GM12878 (cell line): ENCODE measurements at regions not wholly inside any gene's neighbourhood (a gene's known extent, or its start where the extent isn't known, plus 50 kb on each side); places are given as distances from the start of the nearest gene placed in this dataset.

Experiments used
- ATAC-seq: fragments of 200-7000 bp; cut with Tn5 transposase; 3 replicates; pipeline ENCODE4 v1.9.1; 2020; ENCODE audit warnings: mild to moderate bottlenecking, moderate library complexity
- BruUV-seq: library from RNA; stranded (reverse); fragments of 400-500 nt; replicated peaks from 2 replicates; lab custom pipeline; 2021; lab: Mats Ljungman, UMichigan
- CTCF ChIA-PET: fragments of 300-600 bp; sonication (Branson Sonifier 250); formaldehyde crosslinking; extraction: SDS; loops from one replicate; lab custom pipeline; 2021; ENCODE audit warnings: inconsistent platforms; lab: Yijun Ruan, JAX
- POLR2A ChIA-PET: fragments of 350-600 bp; formaldehyde crosslinking; extraction: SDS; loops from one replicate; lab custom pipeline; 2021; ENCODE audit warnings: inconsistent platforms; lab: Charles Lee
- RAD21 ChIA-PET: fragments of 300-600 bp; sonication (Branson Sonifier 250); formaldehyde crosslinking; loops from one replicate; lab custom pipeline; 2023; ENCODE audit warnings: antibody characterized with exemption; ENCODE audit not compliant: unreplicated experiment; lab: Charles Lee
- SMC1A ChIA-PET: fragments of 300-600 bp; sonication (Branson Sonifier 250); formaldehyde crosslinking; loops from one replicate; lab custom pipeline; 2023; ENCODE audit not compliant: unreplicated experiment, uncharacterized antibody; lab: Charles Lee
- DNase-seq: peaks from one replicate; pipeline ENCODE4 v3.0.0-alpha.2; 2011; ENCODE audit warnings: low read depth, low spot score
- FAIRE-seq: peaks from 3 replicates; lab custom pipeline; 2011; peaks lifted over from hg19 to GRCh38; lab: Jason Lieb, UNC
- H2AFZ ChIP-seq: 2 replicates; pipeline ENCODE4 v1.6.0; 2011; ENCODE audit warnings: low read depth, low read length, control low read depth; ENCODE audit not compliant: control insufficient read depth
- H3K27ac ChIP-seq: 2 replicates; pipeline ENCODE4 v1.5.1; 2011; ENCODE audit warnings: control low read depth; ENCODE audit not compliant: control insufficient read depth, insufficient read depth
- H3K27me3 ChIP-seq, 2 experiments: replicated peaks in 1 of 2; 2 replicates each; pipeline versions ENCODE4 v1.6.0 to v1.6.1; 2011; ENCODE audit warnings: low read length in 1 of 2; ENCODE audit not compliant: control insufficient read depth in 2 of 2, insufficient read depth in 2 of 2
- H3K36me3 ChIP-seq, 2 experiments: 2 replicates each; pipeline ENCODE4 v1.5.1; 2011; ENCODE audit warnings: low read length in 1 of 2; ENCODE audit not compliant: control insufficient read depth in 2 of 2, insufficient read depth in 2 of 2
- H3K4me1 ChIP-seq: 2 replicates; pipeline ENCODE4 v1.6.1; 2011; ENCODE audit warnings: mild to moderate bottlenecking, low read length, moderate library complexity, mixed read lengths; ENCODE audit not compliant: control insufficient read depth, insufficient read depth
- H3K4me2 ChIP-seq: 2 replicates; pipeline ENCODE4 v1.6.0; 2011; ENCODE audit warnings: control low read depth; ENCODE audit not compliant: control insufficient read depth, insufficient read depth
- H3K4me3 ChIP-seq: fragments of 200-600 bp; sonication (generic); 2 replicates; pipeline ENCODE4 v1.5.1; 2016
- H3K79me2 ChIP-seq: 2 replicates; pipeline ENCODE4 v1.6.0; 2011; ENCODE audit warnings: low read length; ENCODE audit not compliant: control insufficient read depth, insufficient read depth
- H3K9ac ChIP-seq: 2 replicates; pipeline ENCODE4 v1.8.0; 2011; ENCODE audit warnings: low read length, control low read depth, mixed read lengths; ENCODE audit not compliant: control insufficient read depth, insufficient read depth
- H3K9me3 ChIP-seq: replicated peaks from 3 replicates; pipeline ENCODE4 v1.5.1; 2011; ENCODE audit warnings: mild to moderate bottlenecking, low read length; ENCODE audit not compliant: control insufficient read depth, insufficient read depth
- H4K20me1 ChIP-seq: 2 replicates; pipeline ENCODE4 v1.6.0; 2011; ENCODE audit not compliant: control insufficient read depth, insufficient read depth
- ATF7 ChIP-seq: fragments of 450-650 bp; IDR thresholded peaks from 2 replicates; pipeline ENCODE4 v1.6.1; 2016; ENCODE audit warnings: low read depth, mild to moderate bottlenecking
- BRCA1 ChIP-seq: IDR thresholded peaks from 2 replicates; pipeline ENCODE4 v1.6.1; 2011; ENCODE audit warnings: low read depth, low read length, improper control_type of control experiment
- CHD2 ChIP-seq: IDR thresholded peaks from 2 replicates; pipeline ENCODE4 v1.6.1; 2011; ENCODE audit warnings: low read depth, low read length, improper control_type of control experiment, borderline replicate concordance
- CREM ChIP-seq: IDR thresholded peaks from 2 replicates; pipeline ENCODE4 v1.6.1; 2014; ENCODE audit warnings: antibody characterized with exemption, low read depth
- ETV6 ChIP-seq, 2 experiments: fragments of 450-650 bp in 1 of 2; IDR thresholded peaks in 1 of 2; conservative IDR thresholded peaks in 1 of 2; 2 replicates each; pipeline ENCODE4 v1.6.1; 2014; ENCODE audit warnings: antibody characterized with exemption in 1 of 2, borderline replicate concordance in 1 of 2, low read depth in 1 of 2, mild to moderate bottlenecking in 1 of 2, moderate library complexity in 1 of 2
- FOXM1 ChIP-seq: IDR thresholded peaks from 2 replicates; pipeline ENCODE4 v1.6.1; 2012; ENCODE audit warnings: low read depth, mild to moderate bottlenecking, inconsistent platforms, low read length, moderate library complexity
- HDGF ChIP-seq: fragments of 450-650 bp; IDR thresholded peaks from 2 replicates; pipeline ENCODE4 v1.6.1; 2016; ENCODE audit warnings: antibody characterized with exemption
- KLF5 ChIP-seq: fragments of 450-650 bp; IDR thresholded peaks from 2 replicates; pipeline ENCODE4 v1.6.1; 2014; ENCODE audit warnings: mild to moderate bottlenecking; ENCODE audit not compliant: partially characterized antibody
- MEF2A ChIP-seq: IDR thresholded peaks from 2 replicates; pipeline ENCODE4 v1.6.1; 2011; ENCODE audit warnings: low read depth, mild to moderate bottlenecking, low read length, moderate library complexity; ENCODE audit not compliant: insufficient read depth
- MTA2 ChIP-seq: fragments of 450-650 bp; IDR thresholded peaks from 2 replicates; pipeline ENCODE4 v1.6.1; 2016; ENCODE audit warnings: low read depth, mild to moderate bottlenecking, moderate library complexity
- NFYB ChIP-seq: IDR thresholded peaks from 2 replicates; pipeline ENCODE4 v1.6.1; 2011; ENCODE audit warnings: low read depth, mild to moderate bottlenecking, low read length, improper control_type of control experiment, moderate library complexity; ENCODE audit not compliant: insufficient read depth
- NR2C2 ChIP-seq: IDR thresholded peaks from 2 replicates; pipeline ENCODE4 v1.6.1; 2011; ENCODE audit warnings: borderline replicate concordance, low read depth; ENCODE audit not compliant: control insufficient read depth, insufficient read length
- POU2F2 ChIP-seq: IDR thresholded peaks from 3 replicates; pipeline ENCODE4 v1.6.1; 2011; ENCODE audit warnings: low read depth, mild to moderate bottlenecking, low read length, borderline replicate concordance
- RAD51 ChIP-seq: fragments of 450-650 bp; IDR thresholded peaks from 2 replicates; pipeline ENCODE4 v1.6.1; 2016; ENCODE audit warnings: moderate library complexity, mild to moderate bottlenecking, inconsistent platforms
- TARDBP ChIP-seq: IDR thresholded peaks from 2 replicates; pipeline ENCODE4 v1.6.1; 2016; ENCODE audit warnings: borderline replicate concordance
- TBL1XR1 ChIP-seq: IDR thresholded peaks from 2 replicates; pipeline ENCODE4 v1.6.1; 2012; ENCODE audit warnings: low read depth, low read length, improper control_type of control experiment
- WRNIP1 ChIP-seq: IDR thresholded peaks from 2 replicates; pipeline ENCODE4 v1.6.1; 2011; ENCODE audit warnings: low read depth, low read length, improper control_type of control experiment, borderline replicate concordance
- ZNF24 ChIP-seq: fragments of 450-650 bp; IDR thresholded peaks from 2 replicates; pipeline ENCODE4 v1.6.1; 2017; ENCODE audit warnings: antibody characterized with exemption, mild to moderate bottlenecking
- ZSCAN29 ChIP-seq: fragments of 450-650 bp; IDR thresholded peaks from 2 replicates; pipeline ENCODE4 v1.6.1; 2017; ENCODE audit warnings: mild to moderate bottlenecking, moderate library complexity
- ZZZ3 ChIP-seq: IDR thresholded peaks from 2 replicates; pipeline ENCODE4 v1.6.1; 2011; ENCODE audit warnings: low read depth; ENCODE audit not compliant: control insufficient read depth, insufficient read length
- WGBS: methylation state at CpG from one replicate; pipeline ENCODE4 v1.1.6; 2016; ENCODE audit warnings: low lambda C conversion rate; ENCODE audit not compliant: insufficient replicate concordance, insufficient coverage; ENCODE audit errors: missing lambda C conversion rate; 5-methylcytosine and 5-hydroxymethylcytosine counted together
- in situ Hi-C: fragments of 300-500 bp; cut with MboI; formaldehyde crosslinking; loops from 9 replicates; pipeline ENCODE4 v1.14.3; 2018; ENCODE audit warnings: mixed read lengths
- intact Hi-C: fragments of 100-400 bp; cut with micrococcal nuclease; formaldehyde crosslinking; loops from one replicate; pipeline ENCODE4 v1.14.2; 2022; ENCODE audit not compliant: unreplicated experiment
- TF ChIP-seq, protein P1 (sequence below): IDR thresholded peaks from 2 replicates; pipeline ENCODE4 v1.6.1; 2011; ENCODE audit warnings: mild to moderate bottlenecking, low read depth, low read length, moderate library complexity; ENCODE audit not compliant: insufficient replicate concordance
- TF ChIP-seq, protein P2 (sequence below): fragments of 450-650 bp; formaldehyde crosslinking; IDR thresholded peaks from 2 replicates; pipeline ENCODE4 v1.4.0; 2022; ENCODE audit warnings: mild to moderate bottlenecking, moderate library complexity

DNA sequence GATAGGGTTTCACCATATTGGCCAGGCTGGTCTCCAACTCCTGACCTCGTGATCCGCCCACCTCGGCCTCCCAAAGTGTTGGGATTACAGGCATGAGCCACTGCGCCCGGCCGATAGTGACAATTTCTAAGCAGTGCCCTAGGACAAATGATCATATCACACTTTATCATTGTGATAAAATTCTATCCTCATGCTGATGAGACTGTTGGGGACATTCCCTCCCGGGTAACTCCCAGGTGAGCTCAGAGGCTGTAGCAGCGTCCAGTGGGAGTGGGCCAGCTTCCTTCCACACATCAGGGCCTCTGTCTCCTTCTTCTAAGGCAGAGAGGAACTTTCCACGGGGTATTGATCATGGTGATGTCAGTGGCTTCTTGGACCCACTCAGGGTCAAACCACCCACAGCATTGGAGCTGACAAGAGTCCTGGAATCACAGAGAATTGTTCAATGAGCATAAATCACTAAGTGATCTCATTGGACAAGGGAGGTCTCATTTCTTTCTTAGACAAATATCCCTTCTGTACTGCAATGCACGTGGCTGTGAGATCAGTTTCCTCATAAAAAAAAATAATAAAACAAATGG lies 256.1 kb downstream of the KLF6 start (continued):
- TF ChIP-seq MTA2: no peak
- TF ChIP-seq NR2C2: no peak
- TF ChIP-seq NFYB: no peak
- no peak for TF ChIP-seq RAD51
- TF ChIP-seq TARDBP: no peak
- no peak for TF ChIP-seq HDGF
- TF ChIP-seq ZNF24: no peak
- TF ChIP-seq, protein P1, sequence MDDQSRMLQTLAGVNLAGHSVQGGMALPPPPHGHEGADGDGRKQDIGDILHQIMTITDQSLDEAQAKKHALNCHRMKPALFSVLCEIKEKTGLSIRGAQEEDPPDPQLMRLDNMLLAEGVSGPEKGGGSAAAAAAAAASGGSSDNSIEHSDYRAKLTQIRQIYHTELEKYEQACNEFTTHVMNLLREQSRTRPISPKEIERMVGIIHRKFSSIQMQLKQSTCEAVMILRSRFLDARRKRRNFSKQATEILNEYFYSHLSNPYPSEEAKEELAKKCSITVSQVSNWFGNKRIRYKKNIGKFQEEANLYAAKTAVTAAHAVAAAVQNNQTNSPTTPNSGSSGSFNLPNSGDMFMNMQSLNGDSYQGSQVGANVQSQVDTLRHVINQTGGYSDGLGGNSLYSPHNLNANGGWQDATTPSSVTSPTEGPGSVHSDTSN: no peak
- no peak for TF ChIP-seq CREM
- no peak for TF ChIP-seq CHD2

DNA sequence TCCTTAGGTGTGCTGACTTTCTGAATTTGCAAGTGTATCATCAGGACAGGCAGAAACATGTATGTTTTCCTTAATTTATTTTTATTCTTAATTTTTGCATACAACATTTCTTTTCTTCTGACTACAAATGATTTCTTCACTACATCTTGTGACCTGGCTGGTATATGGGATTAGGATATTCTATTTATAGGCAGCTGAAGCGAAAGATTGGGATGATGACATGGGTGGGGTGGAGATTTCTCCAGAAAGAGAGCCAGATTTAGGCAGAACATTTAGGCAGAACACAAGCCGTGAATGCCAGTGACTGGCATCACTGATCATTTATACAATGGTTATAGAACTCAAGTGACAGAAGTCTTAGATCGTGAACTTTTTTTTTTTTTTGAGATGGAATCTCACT lies 256.7 kb downstream of the KLF6 start:
- TF ChIP-seq ZSCAN29 (no peak), FOXM1 (no peak), ATF7 (no peak), WRNIP1 (no peak), MEF2A (no peak), BRCA1 (no peak), ETV6 (conservative IDR thresholded peaks at IDR 0.05 in 1 of 2, IDR thresholded peaks at IDR 0.05 in 1 of 2; ENCODE audit: borderline replicate concordance in 1 of 2, low read depth in 1 of 2) (no peak), TBL1XR1 (no peak), POU2F2 (no peak), KLF5 (no peak), ZZZ3 (no peak)
- TF ChIP-seq, protein P2, sequence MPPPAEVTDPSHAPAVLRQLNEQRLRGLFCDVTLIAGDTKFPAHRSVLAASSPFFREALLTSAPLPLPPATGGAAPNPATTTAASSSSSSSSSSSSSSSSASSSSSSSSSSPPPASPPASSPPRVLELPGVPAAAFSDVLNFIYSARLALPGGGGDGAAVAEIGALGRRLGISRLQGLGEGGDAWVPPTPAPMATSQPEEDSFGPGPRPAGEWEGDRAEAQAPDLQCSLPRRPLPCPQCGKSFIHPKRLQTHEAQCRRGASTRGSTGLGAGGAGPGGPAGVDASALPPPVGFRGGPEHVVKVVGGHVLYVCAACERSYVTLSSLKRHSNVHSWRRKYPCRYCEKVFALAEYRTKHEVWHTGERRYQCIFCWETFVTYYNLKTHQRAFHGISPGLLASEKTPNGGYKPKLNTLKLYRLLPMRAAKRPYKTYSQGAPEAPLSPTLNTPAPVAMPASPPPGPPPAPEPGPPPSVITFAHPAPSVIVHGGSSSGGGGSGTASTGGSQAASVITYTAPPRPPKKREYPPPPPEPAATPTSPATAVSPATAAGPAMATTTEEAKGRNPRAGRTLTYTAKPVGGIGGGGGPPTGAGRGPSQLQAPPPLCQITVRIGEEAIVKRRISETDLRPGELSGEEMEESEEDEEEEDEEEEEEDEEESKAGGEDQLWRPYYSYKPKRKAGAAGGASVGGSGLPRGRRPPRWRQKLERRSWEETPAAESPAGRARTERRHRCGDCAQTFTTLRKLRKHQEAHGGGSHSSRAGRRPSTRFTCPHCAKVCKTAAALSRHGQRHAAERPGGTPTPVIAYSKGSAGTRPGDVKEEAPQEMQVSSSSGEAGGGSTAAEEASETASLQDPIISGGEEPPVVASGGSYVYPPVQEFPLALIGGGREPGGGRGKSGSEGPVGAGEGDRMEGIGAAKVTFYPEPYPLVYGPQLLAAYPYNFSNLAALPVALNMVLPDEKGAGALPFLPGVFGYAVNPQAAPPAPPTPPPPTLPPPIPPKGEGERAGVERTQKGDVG: no peak
- H3K36me3 ChIP-seq: no peaks in the 10 kb centered on the region
- ChIA-PET POLR2A (no interaction called here), SMC1A (no interaction called here), CTCF (no interaction called here), RAD21 (no interaction called here)
- no peak overlapping the region for H3K9ac ChIP-seq
- H3K4me2 ChIP-seq: no peak overlapping the region
- 15% methylated on average over 3 of the region's 3 CpGs for WGBS
- no peaks in the 10 kb centered on the region; a peak in 1 of 4 replicates for H3K27me3 ChIP-seq
- no peak for ATAC-seq
- BruUV-seq: no TSS peak
- H2AFZ ChIP-seq: no peak overlapping the region
- intact Hi-C loops (no loop called here), in situ Hi-C loops (no loop called here)
- no peaks in the 10 kb centered on the region for H3K79me2 ChIP-seq
- H3K9me3 ChIP-seq: no peaks in the 10 kb centered on the region
- no peak for DNase-seq
- FAIRE-seq: no peak
- no peak overlapping the region for H3K27ac ChIP-seq
- H3K4me3 ChIP-seq: no peak overlapping the region
- H3K4me1 ChIP-seq: no peaks in the 10 kb centered on the region
- no peaks in the 10 kb centered on the region for H4K20me1 ChIP-seq
